ENCODE measurements at regions not wholly inside any gene's neighbourhood (a gene's known extent, or its start where the extent isn't known, plus 50 kb on each side); places are given as distances from the start of the nearest gene placed in this dataset.
"Not testable (repeated sequence)": the region's sequence is repeated elsewhere in the genome, so short reads cannot be mapped to it uniquely, and the experiment has no call there.

GRCh38 chr1:99361406-99361805 is 97.1 kb downstream of the PLPPR4 start:
- no peak overlapping the region for H2AFZ ChIP-seq (ENCODE audit: low read length, unreplicated experiment)
- peaks cover 13% of the 10 kb centered on the region for H3K27me3 ChIP-seq (ENCODE audit: insufficient read depth, low read length)
- no peaks in the 10 kb centered on the region for H3K36me3 ChIP-seq (ENCODE audit: insufficient read depth, low read length)
- no peaks in the 10 kb centered on the region for H3K4me1 ChIP-seq (ENCODE audit: control insufficient read depth, insufficient read depth, low read length, unreplicated experiment)
- H3K4me3 ChIP-seq (ENCODE audit: low read depth, low read length) = no peak overlapping the region
- no peaks in the 10 kb centered on the region for H3K79me2 ChIP-seq (ENCODE audit: control insufficient read depth, insufficient read depth, low read length, unreplicated experiment)
- no peak overlapping the region for H3K27ac ChIP-seq (ENCODE audit: low read depth, low read length)

- Histone ChIP-seq H3K4me1 (ENCODE audit: control insufficient read depth, insufficient read depth, low read length, unreplicated experiment) (no peaks in the 10 kb centered on the region), H3K27me3 (ENCODE audit: insufficient read depth, low read length) (peaks cover 16% of the 10 kb centered on the region), H3K79me2 (ENCODE audit: control insufficient read depth, insufficient read depth, low read length, unreplicated experiment) (no peaks in the 10 kb centered on the region), H3K36me3 (ENCODE audit: insufficient read depth, low read length) (no peaks in the 10 kb centered on the region), H3K4me3 (ENCODE audit: low read depth, low read length) (no peak overlapping the region), H3K27ac (ENCODE audit: low read depth, low read length) (no peak overlapping the region), H2AFZ (ENCODE audit: low read length, unreplicated experiment) (no peak overlapping the region)
Observed at GRCh38 chr1:99363531-99363930, 99.2 kb downstream of the PLPPR4 start.

- H2AFZ ChIP-seq (ENCODE audit: low read length, unreplicated experiment) = no peak overlapping the region
- peaks cover 16% of the 10 kb centered on the region for H3K27me3 ChIP-seq (ENCODE audit: insufficient read depth, low read length)
- H3K36me3 ChIP-seq (ENCODE audit: insufficient read depth, low read length) = no peaks in the 10 kb centered on the region
- H3K79me2 ChIP-seq (ENCODE audit: control insufficient read depth, insufficient read depth, low read length, unreplicated experiment) = no peaks in the 10 kb centered on the region
- H3K4me3 ChIP-seq (ENCODE audit: low read depth, low read length) = no peak overlapping the region
- H3K27ac ChIP-seq (ENCODE audit: low read depth, low read length) = no peak overlapping the region
- H3K4me1 ChIP-seq (ENCODE audit: control insufficient read depth, insufficient read depth, low read length, unreplicated experiment) = no peaks in the 10 kb centered on the region
Observed at GRCh38 chr1:99365141-99365540, 100.8 kb downstream of the PLPPR4 start.

GRCh38 chr1:99365545-99365944 is 101.3 kb downstream of the PLPPR4 start:
- no peak overlapping the region for H2AFZ ChIP-seq (ENCODE audit: low read length, unreplicated experiment)
- no peak overlapping the region for H3K27ac ChIP-seq (ENCODE audit: low read depth, low read length)
- H3K27me3 ChIP-seq (ENCODE audit: insufficient read depth, low read length) = peaks cover 16% of the 10 kb centered on the region
- no peak overlapping the region for H3K4me3 ChIP-seq (ENCODE audit: low read depth, low read length)
- H3K79me2 ChIP-seq (ENCODE audit: control insufficient read depth, insufficient read depth, low read length, unreplicated experiment) = no peaks in the 10 kb centered on the region
- no peaks in the 10 kb centered on the region for H3K4me1 ChIP-seq (ENCODE audit: control insufficient read depth, insufficient read depth, low read length, unreplicated experiment)
- no peaks in the 10 kb centered on the region for H3K36me3 ChIP-seq (ENCODE audit: insufficient read depth, low read length)

- H3K79me2 ChIP-seq (ENCODE audit: control insufficient read depth, insufficient read depth, low read length, unreplicated experiment) = no peaks in the 10 kb centered on the region
- H2AFZ ChIP-seq (ENCODE audit: low read length, unreplicated experiment) = no peak overlapping the region
- H3K4me1 ChIP-seq (ENCODE audit: control insufficient read depth, insufficient read depth, low read length, unreplicated experiment) = no peaks in the 10 kb centered on the region
- H3K27me3 ChIP-seq (ENCODE audit: insufficient read depth, low read length) = peaks cover 16% of the 10 kb centered on the region; the same call in 1 of the 2 replicates
- no peaks in the 10 kb centered on the region for H3K36me3 ChIP-seq (ENCODE audit: insufficient read depth, low read length)
- H3K4me3 ChIP-seq (ENCODE audit: low read depth, low read length) = no peak overlapping the region
- H3K27ac ChIP-seq (ENCODE audit: low read depth, low read length) = no peak overlapping the region
Observed at GRCh38 chr1:99369154-99369553, 104.9 kb downstream of the PLPPR4 start.

GRCh38 chr1:99370476-99370875 is 106.2 kb downstream of the PLPPR4 start:
- Histone ChIP-seq H3K36me3 (ENCODE audit: insufficient read depth, low read length) (no peaks in the 10 kb centered on the region), H3K27me3 (ENCODE audit: insufficient read depth, low read length) (peaks cover 14% of the 10 kb centered on the region; the same call in 1 of the 2 replicates), H3K27ac (ENCODE audit: low read depth, low read length) (no peak overlapping the region), H3K4me3 (ENCODE audit: low read depth, low read length) (no peak overlapping the region), H3K79me2 (ENCODE audit: control insufficient read depth, insufficient read depth, low read length, unreplicated experiment) (no peaks in the 10 kb centered on the region), H2AFZ (ENCODE audit: low read length, unreplicated experiment) (no peak overlapping the region), H3K4me1 (ENCODE audit: control insufficient read depth, insufficient read depth, low read length, unreplicated experiment) (no peaks in the 10 kb centered on the region)

GRCh38 chr1:99371413-99371812 is 107.1 kb downstream of the PLPPR4 start:
- Histone ChIP-seq H3K79me2 (ENCODE audit: control insufficient read depth, insufficient read depth, low read length, unreplicated experiment) (no peaks in the 10 kb centered on the region), H2AFZ (ENCODE audit: low read length, unreplicated experiment) (no peak overlapping the region)

GRCh38 chr1:99374109-99374508 is 109.8 kb downstream of the PLPPR4 start:
- Histone ChIP-seq H3K27me3 (ENCODE audit: insufficient read depth, low read length) (no peaks in the 10 kb centered on the region), H3K4me3 (ENCODE audit: low read depth, low read length) (no peak overlapping the region), H3K4me1 (ENCODE audit: control insufficient read depth, insufficient read depth, low read length, unreplicated experiment) (no peaks in the 10 kb centered on the region), H3K36me3 (ENCODE audit: insufficient read depth, low read length) (no peaks in the 10 kb centered on the region), H3K27ac (ENCODE audit: low read depth, low read length) (no peak overlapping the region), H2AFZ (ENCODE audit: low read length, unreplicated experiment) (no peak overlapping the region), H3K79me2 (ENCODE audit: control insufficient read depth, insufficient read depth, low read length, unreplicated experiment) (no peaks in the 10 kb centered on the region)

More at GRCh38 chr1:99371413-99371812, 107.1 kb downstream of the PLPPR4 start:
- Histone ChIP-seq H3K27me3 (ENCODE audit: insufficient read depth, low read length) (peaks cover 5% of the 10 kb centered on the region; the same call in 1 of the 2 replicates), H3K4me3 (ENCODE audit: low read depth, low read length) (no peak overlapping the region), H3K36me3 (ENCODE audit: insufficient read depth, low read length) (no peaks in the 10 kb centered on the region), H3K27ac (ENCODE audit: low read depth, low read length) (no peak overlapping the region), H3K4me1 (ENCODE audit: control insufficient read depth, insufficient read depth, low read length, unreplicated experiment) (no peaks in the 10 kb centered on the region)

GRCh38 chr1:99374693-99375092 is 110.4 kb downstream of the PLPPR4 start:
- not testable (repeated sequence) for H2AFZ ChIP-seq (ENCODE audit: low read length, unreplicated experiment); H3K36me3 ChIP-seq (ENCODE audit: insufficient read depth, low read length); H3K4me1 ChIP-seq (ENCODE audit: control insufficient read depth, insufficient read depth, low read length, unreplicated experiment); H3K27me3 ChIP-seq (ENCODE audit: insufficient read depth, low read length); H3K4me3 ChIP-seq (ENCODE audit: low read depth, low read length); H3K27ac ChIP-seq (ENCODE audit: low read depth, low read length); H3K79me2 ChIP-seq (ENCODE audit: control insufficient read depth, insufficient read depth, low read length, unreplicated experiment)

- no peak overlapping the region for H3K27ac ChIP-seq (ENCODE audit: low read depth, low read length)
Observed at GRCh38 chr1:99384021-99384420, 119.7 kb downstream of the PLPPR4 start.

GRCh38 chr1:99385852-99386251 is 121.6 kb downstream of the PLPPR4 start:
- no peaks in the 10 kb centered on the region for H3K4me1 ChIP-seq (ENCODE audit: control insufficient read depth, insufficient read depth, low read length, unreplicated experiment)
- no peak overlapping the region for H2AFZ ChIP-seq (ENCODE audit: low read length, unreplicated experiment)
- no peak overlapping the region for H3K27ac ChIP-seq (ENCODE audit: low read depth, low read length)
- no peak overlapping the region for H3K4me3 ChIP-seq (ENCODE audit: low read depth, low read length)
- no peaks in the 10 kb centered on the region for H3K27me3 ChIP-seq (ENCODE audit: insufficient read depth, low read length)
- H3K36me3 ChIP-seq (ENCODE audit: insufficient read depth, low read length) = no peaks in the 10 kb centered on the region
- H3K79me2 ChIP-seq (ENCODE audit: control insufficient read depth, insufficient read depth, low read length, unreplicated experiment) = no peaks in the 10 kb centered on the region

More at GRCh38 chr1:99384021-99384420, 119.7 kb downstream of the PLPPR4 start:
- H3K36me3 ChIP-seq (ENCODE audit: insufficient read depth, low read length) = no peaks in the 10 kb centered on the region
- H3K4me1 ChIP-seq (ENCODE audit: control insufficient read depth, insufficient read depth, low read length, unreplicated experiment) = no peaks in the 10 kb centered on the region
- H3K79me2 ChIP-seq (ENCODE audit: control insufficient read depth, insufficient read depth, low read length, unreplicated experiment) = no peaks in the 10 kb centered on the region
- H3K4me3 ChIP-seq (ENCODE audit: low read depth, low read length) = no peak overlapping the region
- H3K27me3 ChIP-seq (ENCODE audit: insufficient read depth, low read length) = no peaks in the 10 kb centered on the region
- H2AFZ ChIP-seq (ENCODE audit: low read length, unreplicated experiment) = no peak overlapping the region

Measured in ACC112 (cell line).